AG09309 (cell line): ENCODE measurements at regions not wholly inside any gene's neighbourhood (a gene's known extent, or its start where the extent isn't known, plus 50 kb on each side); places are given as distances from the start of the nearest gene placed in this dataset.

ENCODE experiments used
- DNase-seq: peaks from one replicate; pipeline ENCODE4 v3.0.0-alpha.2; 2010; ENCODE audit warnings: low read depth
- H3K4me3 ChIP-seq: 2 replicates; pipeline ENCODE4 v1.5.1; 2011; ENCODE audit warnings: mild to moderate bottlenecking, low read depth, low read length, moderate library complexity; ENCODE audit not compliant: control insufficient read depth
- CTCF ChIP-seq: IDR thresholded peaks from 2 replicates; pipeline ENCODE4 v1.5.1; 2011; ENCODE audit warnings: mild to moderate bottlenecking, low read depth, low read length, inconsistent platforms; ENCODE audit not compliant: insufficient read depth, control insufficient read depth; ENCODE audit errors: missing control alignments

GRCh38 chrX:155767051-155767875 is 113.9 kb upstream of the VAMP7 start:
- TF ChIP-seq CTCF: no peak
- H3K4me3 ChIP-seq: peak overlapping the region; percentile 45
- DNase-seq: peak; percentile 35

- no peak overlapping the region for H3K4me3 ChIP-seq
- no peak for TF ChIP-seq CTCF
- DNase-seq: no peak
Observed at GRCh38 chrX:155766321-155766720, 114.8 kb upstream of the VAMP7 start.

- no peak overlapping the region for H3K4me3 ChIP-seq
- DNase-seq: no peak
- no peak for TF ChIP-seq CTCF
Observed at GRCh38 chrX:155761185-155761584, 120.0 kb upstream of the VAMP7 start.

GRCh38 chrX:155757046-155757759 is 123.9 kb upstream of the VAMP7 start:
- no peak overlapping the region for H3K4me3 ChIP-seq
- no peak for TF ChIP-seq CTCF
- no peak for DNase-seq

GRCh38 chrX:155755706-155756337 is 125.3 kb upstream of the VAMP7 start:
- DNase-seq: no peak
- no peak overlapping the region for H3K4me3 ChIP-seq
- no peak for TF ChIP-seq CTCF

GRCh38 chrX:155751131-155751530 is 130.0 kb upstream of the VAMP7 start:
- no peak for TF ChIP-seq CTCF
- H3K4me3 ChIP-seq: no peak overlapping the region
- DNase-seq: no peak
